ENCODE measurements at regions not wholly inside any gene's neighbourhood (a gene's known extent, or its start where the extent isn't known, plus 50 kb on each side); places are given as distances from the start of the nearest gene placed in this dataset.

GRCh38 chr4:133081246-133081645, 67.8 kb upstream of the PCDH10 start:
- H3K9me3 ChIP-seq (ENCODE audit: control insufficient read depth in 2 of 2, low read length in 2 of 2): no peaks in the 10 kb centered on the region
- no peak overlapping the region for H3K9ac ChIP-seq (ENCODE audit: low read depth in 1 of 2, low read length in 2 of 2)
- no peak overlapping the region for H3K4me3 ChIP-seq (ENCODE audit: low read length in 2 of 2)
- H3K27ac ChIP-seq (ENCODE audit: low read depth in 2 of 2, low read length in 2 of 2): no peak overlapping the region
- no peaks in the 10 kb centered on the region for H3K27me3 ChIP-seq (ENCODE audit: control insufficient read depth in 2 of 2, insufficient read depth in 2 of 2, low read length in 2 of 2)
- H3K36me3 ChIP-seq (ENCODE audit: control insufficient read depth in 2 of 2, insufficient read depth in 2 of 2, low read length in 2 of 2): no peaks in the 10 kb centered on the region
- no peaks in the 10 kb centered on the region for H3K4me1 ChIP-seq (ENCODE audit: control insufficient read depth in 2 of 2, insufficient read depth in 2 of 2, low read length in 2 of 2)

DNA sequence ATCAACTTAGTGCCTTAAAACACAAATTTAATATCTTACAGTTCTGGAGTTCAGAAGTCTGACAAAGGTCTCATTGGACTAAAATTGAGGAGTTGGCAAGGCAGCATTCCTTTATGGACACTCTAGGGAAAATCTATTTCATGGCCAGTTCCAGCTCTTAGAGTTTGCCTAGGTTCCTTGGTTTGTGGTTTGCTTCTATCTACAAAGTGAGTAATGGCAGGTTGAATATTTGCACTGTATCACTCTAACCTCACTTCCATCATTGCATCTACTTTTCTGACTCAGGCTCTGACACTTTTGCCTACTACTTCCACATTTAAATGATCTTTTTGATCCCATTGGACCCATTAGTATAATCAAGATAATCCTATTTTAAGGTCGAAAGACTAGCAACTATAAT, 64.7 kb upstream of the PCDH10 start:
- Histone ChIP-seq H3K4me3 (ENCODE audit: low read length in 2 of 2) (no peak overlapping the region), H3K27me3 (ENCODE audit: control insufficient read depth in 2 of 2, insufficient read depth in 2 of 2, low read length in 2 of 2) (no peaks in the 10 kb centered on the region), H3K4me1 (ENCODE audit: control insufficient read depth in 2 of 2, insufficient read depth in 2 of 2, low read length in 2 of 2) (no peaks in the 10 kb centered on the region), H3K9me3 (ENCODE audit: control insufficient read depth in 2 of 2, low read length in 2 of 2) (no peaks in the 10 kb centered on the region), H3K27ac (ENCODE audit: low read depth in 2 of 2, low read length in 2 of 2) (no peak overlapping the region), H3K36me3 (ENCODE audit: control insufficient read depth in 2 of 2, insufficient read depth in 2 of 2, low read length in 2 of 2) (no peaks in the 10 kb centered on the region), H3K9ac (ENCODE audit: low read depth in 1 of 2, low read length in 2 of 2) (no peak overlapping the region)

DNA sequence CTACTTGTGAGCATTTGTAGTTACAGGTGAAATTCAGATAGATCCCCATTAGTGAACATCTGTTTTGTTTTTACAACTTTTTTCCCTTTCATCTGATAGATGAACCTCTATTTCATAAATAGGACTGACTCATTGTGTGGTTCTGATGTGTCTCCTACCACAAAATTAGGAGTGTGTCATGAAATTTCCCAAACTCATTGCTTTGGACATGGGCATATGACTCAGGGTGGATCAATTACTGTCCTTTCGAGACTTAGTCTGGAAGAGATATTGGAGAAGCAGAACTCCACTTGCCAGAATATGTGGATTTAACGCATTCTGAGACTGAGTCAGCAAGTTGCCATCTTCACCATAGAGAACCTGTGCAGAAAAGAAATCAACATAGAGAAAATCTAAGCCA, 53.5 kb upstream of the PCDH10 start:
- Histone ChIP-seq H3K9ac (ENCODE audit: low read depth in 1 of 2, low read length in 2 of 2) (no peak overlapping the region), H3K4me1 (ENCODE audit: control insufficient read depth in 2 of 2, insufficient read depth in 2 of 2, low read length in 2 of 2) (no peaks in the 10 kb centered on the region), H3K27ac (ENCODE audit: low read depth in 2 of 2, low read length in 2 of 2) (no peak overlapping the region), H3K36me3 (ENCODE audit: control insufficient read depth in 2 of 2, insufficient read depth in 2 of 2, low read length in 2 of 2) (no peaks in the 10 kb centered on the region), H3K4me3 (ENCODE audit: low read length in 2 of 2) (no peak overlapping the region), H3K9me3 (ENCODE audit: control insufficient read depth in 2 of 2, low read length in 2 of 2) (no peaks in the 10 kb centered on the region), H3K27me3 (ENCODE audit: control insufficient read depth in 2 of 2, insufficient read depth in 2 of 2, low read length in 2 of 2) (no peaks in the 10 kb centered on the region)

- Histone ChIP-seq H3K9me3 (ENCODE audit: control insufficient read depth in 2 of 2, low read length in 2 of 2) (no peaks in the 10 kb centered on the region), H3K27ac (ENCODE audit: low read depth in 2 of 2, low read length in 2 of 2) (no peak overlapping the region), H3K9ac (ENCODE audit: low read depth in 1 of 2, low read length in 2 of 2) (no peak overlapping the region), H3K36me3 (ENCODE audit: control insufficient read depth in 2 of 2, insufficient read depth in 2 of 2, low read length in 2 of 2) (no peaks in the 10 kb centered on the region), H3K27me3 (ENCODE audit: control insufficient read depth in 2 of 2, insufficient read depth in 2 of 2, low read length in 2 of 2) (no peaks in the 10 kb centered on the region), H3K4me3 (ENCODE audit: low read length in 2 of 2) (no peak overlapping the region), H3K4me1 (ENCODE audit: control insufficient read depth in 2 of 2, insufficient read depth in 2 of 2, low read length in 2 of 2) (no peaks in the 10 kb centered on the region)
Measured at GRCh38 chr4:133096972-133097371, 52.1 kb upstream of the PCDH10 start.
